H1 (cell line): ENCODE measurements at regions not wholly inside any gene's neighbourhood (a gene's known extent, or its start where the extent isn't known, plus 50 kb on each side); places are given as distances from the start of the nearest gene placed in this dataset.

Experiments used
- CTCF ChIA-PET: fragments of 300-600 bp; sonication (Branson Sonifier 250); formaldehyde crosslinking; loops from one replicate; lab custom pipeline; 2021; ENCODE audit not compliant: partially characterized antibody; lab: Charles Lee
- POLR2A ChIA-PET: fragments of 300-600 bp; sonication (Branson Sonifier 250); formaldehyde crosslinking; loops from one replicate; lab custom pipeline; 2021; ENCODE audit warnings: inconsistent platforms; ENCODE audit not compliant: partially characterized antibody; lab: Charles Lee
- DNase-seq, 2 experiments: peaks; one replicate each; pipeline versions ENCODE4 v3.0.0 to v3.0.0-alpha.2; 2010 to 2022; ENCODE audit warnings: low spot score in 2 of 2, low read depth in 1 of 2, mixed read lengths in 1 of 2
- FAIRE-seq: peaks from 2 replicates; lab custom pipeline; 2011; peaks lifted over from hg19 to GRCh38; lab: Jason Lieb, UNC
- H2AFZ ChIP-seq: 2 replicates; pipeline ENCODE4 v1.8.1; 2012; ENCODE audit warnings: low read length, inconsistent platforms
- H2AK5ac ChIP-seq: 2 replicates; pipeline ENCODE4 v1.6.1; 2013; ENCODE audit warnings: low read depth, low read length
- H2BK120ac ChIP-seq: replicated peaks from 2 replicates; pipeline ENCODE3; 2013; ENCODE audit warnings: low read depth, low read length, inconsistent platforms
- H2BK12ac ChIP-seq: 2 replicates; pipeline ENCODE4 v1.6.1; 2013; ENCODE audit warnings: low read depth, low read length
- H2BK15ac ChIP-seq: 2 replicates; pipeline ENCODE4 v1.6.1; 2013; ENCODE audit warnings: low read length
- H2BK20ac ChIP-seq: 2 replicates; pipeline ENCODE4 v1.6.1; 2013; ENCODE audit warnings: low read length
- H2BK5ac ChIP-seq: 2 replicates; pipeline ENCODE4 v1.6.1; 2013; ENCODE audit warnings: low read depth, low read length
- H3K14ac ChIP-seq: 2 replicates; pipeline ENCODE4 v1.6.1; 2013; ENCODE audit warnings: inconsistent platforms; ENCODE audit not compliant: insufficient read length
- H3K18ac ChIP-seq: 2 replicates; pipeline ENCODE4 v1.6.1; 2013; ENCODE audit warnings: low read length; ENCODE audit errors: extremely low read depth
- H3K23ac ChIP-seq: 2 replicates; pipeline ENCODE4 v1.6.1; 2013; ENCODE audit warnings: inconsistent platforms; ENCODE audit not compliant: insufficient read length
- H3K23me2 ChIP-seq: 2 replicates; pipeline ENCODE4 v1.6.1; 2013; ENCODE audit warnings: low read depth, low read length
- H3K27ac ChIP-seq: 2 replicates; pipeline ENCODE4 v1.6.1; 2011; ENCODE audit warnings: low read depth, low read length, inconsistent platforms
- H3K27me3 ChIP-seq, 4 experiments: replicated peaks in 1 of 4; 1 replicate in 1 of 4; 2 replicates in 3 of 4; pipeline versions ENCODE4 v1.6.1 to v1.8.1; 2011 to 2013; ENCODE audit warnings: low read length in 3 of 4, mild to moderate bottlenecking in 3 of 4, inconsistent platforms in 2 of 4, mixed read lengths in 2 of 4, moderate library complexity in 1 of 4; ENCODE audit not compliant: control insufficient read depth in 3 of 4, insufficient read depth in 3 of 4; ENCODE audit errors: extremely low read depth in 1 of 4
- H3K36me3 ChIP-seq, 4 experiments: 2 replicates each; pipeline versions ENCODE4 v1.6.1 to v1.8.1; 2011 to 2013; ENCODE audit warnings: mild to moderate bottlenecking in 4 of 4, low read length in 3 of 4, moderate library complexity in 2 of 4, control low read depth in 1 of 4, inconsistent platforms in 1 of 4; ENCODE audit not compliant: insufficient read depth in 4 of 4, control insufficient read depth in 2 of 4
- H3K4ac ChIP-seq: replicated peaks from 2 replicates; pipeline ENCODE3; 2013; ENCODE audit warnings: low read length, low read depth, mixed read lengths, inconsistent platforms; ENCODE audit not compliant: insufficient read length
- H3K4me1 ChIP-seq, 4 experiments: replicated peaks in 1 of 4; 1 replicate in 1 of 4; 2 replicates in 3 of 4; pipeline versions ENCODE4 v1.6.1 to v1.8.1; 2011 to 2013; ENCODE audit warnings: low read length in 3 of 4, inconsistent platforms in 2 of 4, mixed read lengths in 1 of 4; ENCODE audit not compliant: insufficient read depth in 4 of 4, control insufficient read depth in 3 of 4
- H3K4me2 ChIP-seq, 2 experiments: 2 replicates each; pipeline versions ENCODE4 v1.6.1 to v1.8.1; 2011 to 2013; ENCODE audit warnings: low read depth in 2 of 2, low read length in 2 of 2, control low read depth in 1 of 2, inconsistent platforms in 1 of 2, mild to moderate bottlenecking in 1 of 2; ENCODE audit not compliant: insufficient read depth in 1 of 2
- H3K4me3 ChIP-seq, 4 experiments: fragments of 200-600, 300-600 bp in 1 of 4; sonication (generic), shearing (Covaris generic), sonication (Bioruptor Twin) in 1 of 4; 2 replicates each; pipeline versions ENCODE4 v1.5.1 to v1.8.1; 2011 to 2016; ENCODE audit warnings: low read length in 4 of 4, low read depth in 3 of 4, control low read depth in 2 of 4, inconsistent platforms in 2 of 4, mild to moderate bottlenecking in 2 of 4, mixed read lengths in 1 of 4, moderate library complexity in 1 of 4; ENCODE audit not compliant: insufficient read depth in 2 of 4; ENCODE audit errors: extremely low read depth in 1 of 4
- H3K56ac ChIP-seq: replicated peaks from 2 replicates; pipeline ENCODE3; 2013; ENCODE audit warnings: low read depth, mild to moderate bottlenecking, mixed read lengths, low read length, inconsistent platforms; ENCODE audit not compliant: insufficient read length
- H3K79me1 ChIP-seq: 2 replicates; pipeline ENCODE4 v1.6.1; 2013; ENCODE audit warnings: low read depth, low read length, control low read depth
- H3K79me2 ChIP-seq, 2 experiments: 2 replicates each; pipeline versions ENCODE4 v1.6.1 to v1.8.1; 2012 to 2013; ENCODE audit warnings: low read length in 2 of 2, mild to moderate bottlenecking in 2 of 2, inconsistent platforms in 1 of 2; ENCODE audit not compliant: insufficient read depth in 2 of 2, control insufficient read depth in 1 of 2
- H3K9ac ChIP-seq, 4 experiments: replicated peaks in 1 of 4; 1 replicate in 1 of 4; 2 replicates in 3 of 4; pipeline versions ENCODE4 v1.6.1 to v1.8.1; 2011 to 2013; ENCODE audit warnings: low read depth in 3 of 4, low read length in 3 of 4, control low read depth in 2 of 4, mild to moderate bottlenecking in 2 of 4, moderate library complexity in 2 of 4, inconsistent platforms in 1 of 4; ENCODE audit errors: extremely low read depth in 1 of 4
- H3K9me3 ChIP-seq, 2 experiments: 2 replicates each; pipeline versions ENCODE4 v1.6.1 to v1.8.1; 2012 to 2013; ENCODE audit warnings: mild to moderate bottlenecking in 2 of 2, moderate library complexity in 2 of 2, control low read depth in 1 of 2, inconsistent platforms in 1 of 2, low read depth in 1 of 2, low read length in 1 of 2, mixed read lengths in 1 of 2; ENCODE audit not compliant: insufficient read depth in 2 of 2
- H4K20me1 ChIP-seq, 2 experiments: replicated peaks in 1 of 2; 2 replicates each; pipeline versions ENCODE3 to v1.8.1; 2011 to 2013; ENCODE audit warnings: inconsistent platforms in 2 of 2, low read length in 2 of 2, mild to moderate bottlenecking in 1 of 2; ENCODE audit not compliant: insufficient read depth in 2 of 2, control insufficient read depth in 1 of 2
- H4K5ac ChIP-seq: 2 replicates; pipeline ENCODE4 v1.6.1; 2013; ENCODE audit warnings: low read length, low read depth, mixed read lengths, inconsistent platforms; ENCODE audit not compliant: insufficient read length
- H4K8ac ChIP-seq: 2 replicates; pipeline ENCODE4 v1.8.0; 2013; ENCODE audit warnings: mild to moderate bottlenecking, moderate library complexity, low read length, inconsistent platforms; ENCODE audit not compliant: insufficient read depth; ENCODE audit errors: extremely low read depth
- H4K91ac ChIP-seq: replicated peaks from 2 replicates; pipeline ENCODE3; 2013; ENCODE audit warnings: low read length, mixed read lengths, inconsistent platforms; ENCODE audit not compliant: insufficient read length
- BCL11A ChIP-seq, 2 experiments: IDR thresholded peaks; one replicate each; pipeline ENCODE4 v1.6.1; 2011; ENCODE audit warnings: low read depth in 2 of 2, low read length in 2 of 2, mild to moderate bottlenecking in 2 of 2
- CEBPB ChIP-seq: IDR thresholded peaks from 2 replicates; pipeline ENCODE4 v1.6.1; 2012; ENCODE audit warnings: low read depth, low read length
- JUND ChIP-seq: IDR thresholded peaks from 2 replicates; pipeline ENCODE4 v1.6.1; 2011; ENCODE audit warnings: mild to moderate bottlenecking, improper control_type of control experiment, low read length
- RAD21 ChIP-seq, 2 experiments: IDR thresholded peaks in 1 of 2; conservative IDR thresholded peaks in 1 of 2; 2 replicates each; pipeline ENCODE4 v1.6.1; 2011; ENCODE audit warnings: low read depth in 2 of 2, low read length in 2 of 2, improper control_type of control experiment in 1 of 2, inconsistent platforms in 1 of 2, mild to moderate bottlenecking in 1 of 2, moderate library complexity in 1 of 2
- RXRA ChIP-seq: IDR thresholded peaks from 2 replicates; pipeline ENCODE4 v1.6.1; 2011; ENCODE audit warnings: low read depth, mild to moderate bottlenecking, low read length, moderate library complexity; ENCODE audit not compliant: insufficient read depth
- WGBS, 2 experiments: shearing (Covaris generic) in 1 of 2; methylation state at CpG; one replicate each; pipeline versions ENCODE4 v1.1.6 to v1.1.7; 2013 to 2015; ENCODE audit warnings: low lambda C conversion rate in 2 of 2, mixed read lengths in 2 of 2, inconsistent platforms in 1 of 2, low coverage in 1 of 2, missing lambda C conversion rate in 1 of 2; ENCODE audit not compliant: insufficient replicate concordance in 2 of 2, insufficient coverage in 1 of 2, insufficient read length in 1 of 2; ENCODE audit errors: extremely low coverage in 1 of 2, missing lambda C conversion rate in 1 of 2; 5-methylcytosine and 5-hydroxymethylcytosine counted together
- TF ChIP-seq, protein P1 (sequence below), 3 experiments: IDR thresholded peaks; 1 replicate in 2 of 3; 2 replicates in 1 of 3; pipeline versions ENCODE4 v1.5.1 to v1.6.1; 2011; ENCODE audit warnings: low read length in 3 of 3, mild to moderate bottlenecking in 3 of 3, inconsistent platforms in 2 of 3, low read depth in 1 of 3, moderate library complexity in 1 of 3; ENCODE audit not compliant: insufficient read depth in 1 of 3; ENCODE audit errors: control extremely low read depth in 1 of 3
- TF ChIP-seq, protein P2 (sequence below): IDR thresholded peaks from 2 replicates; pipeline ENCODE4 v1.6.1; 2011; ENCODE audit warnings: low read length, improper control_type of control experiment

- no peak overlapping the region for H3K4ac ChIP-seq
- DNase-seq (peak; percentile 43 to 47), FAIRE-seq (peak; percentile 93)
- H3K36me3 ChIP-seq, result no peaks in the 10 kb centered on the region
- H4K5ac ChIP-seq, result peak overlapping the region; percentile 30
- no peak overlapping the region for H2AK5ac ChIP-seq
- no peak overlapping the region for H4K91ac ChIP-seq
- H3K27ac ChIP-seq, result no peak overlapping the region
- no peak overlapping the region for H4K8ac ChIP-seq
- no peak overlapping the region for H2BK12ac ChIP-seq
- H2BK15ac ChIP-seq, result no peak overlapping the region
- H3K9me3 ChIP-seq, result no peaks in the 10 kb centered on the region
- H3K18ac ChIP-seq, result no peak overlapping the region
- H3K23ac ChIP-seq, result no peak overlapping the region
- no peaks in the 10 kb centered on the region for H4K20me1 ChIP-seq
- H3K14ac ChIP-seq, result no peak overlapping the region
- no peaks in the 10 kb centered on the region for H3K4me1 ChIP-seq
- H3K27me3 ChIP-seq, result no peaks in the 10 kb centered on the region
- H2AFZ ChIP-seq, result peak overlapping the region; percentile 81
- H2BK120ac ChIP-seq, result no peak overlapping the region
- H3K23me2 ChIP-seq, result no peaks in the 10 kb centered on the region
- H3K9ac ChIP-seq, result no peak overlapping the region
- no peaks in the 10 kb centered on the region for H3K79me1 ChIP-seq
- no peaks in the 10 kb centered on the region for H3K79me2 ChIP-seq
- ChIA-PET POLR2A (no interaction called here), CTCF (interaction anchor here (0.6 to 4.6 kb wide), 58 partner anchors 9 to 1121 kb away, joined by 3 to 32 read pairs (median 4); no protein-coding TSS in a partner anchor)
- H2BK20ac ChIP-seq, result peak overlapping the region; percentile 5; the same call in 1 of the 2 replicates
- WGBS, 2 experiments, result 100% methylated on average over 1 of the region's 1 CpG; no CpG with 5 or more reads in 1 of the 2 experiments
- H3K4me3 ChIP-seq, result no peak overlapping the region
- TF ChIP-seq RXRA (no peak), RAD21 (IDR thresholded peaks at IDR 0.05 in 1 of 2, conservative IDR thresholded peaks at IDR 0.05 in 1 of 2; ENCODE audit: low read depth in 2 of 2, low read length in 2 of 2) (peak; percentile 97), BCL11A (IDR thresholded peaks at IDR 0.05; ENCODE audit: low read depth in 2 of 2, low read length in 2 of 2) (no peak), JUND (no peak), CEBPB (peak; percentile 49; the same call in 1 of the 2 replicates)
- TF ChIP-seq, protein P1, sequence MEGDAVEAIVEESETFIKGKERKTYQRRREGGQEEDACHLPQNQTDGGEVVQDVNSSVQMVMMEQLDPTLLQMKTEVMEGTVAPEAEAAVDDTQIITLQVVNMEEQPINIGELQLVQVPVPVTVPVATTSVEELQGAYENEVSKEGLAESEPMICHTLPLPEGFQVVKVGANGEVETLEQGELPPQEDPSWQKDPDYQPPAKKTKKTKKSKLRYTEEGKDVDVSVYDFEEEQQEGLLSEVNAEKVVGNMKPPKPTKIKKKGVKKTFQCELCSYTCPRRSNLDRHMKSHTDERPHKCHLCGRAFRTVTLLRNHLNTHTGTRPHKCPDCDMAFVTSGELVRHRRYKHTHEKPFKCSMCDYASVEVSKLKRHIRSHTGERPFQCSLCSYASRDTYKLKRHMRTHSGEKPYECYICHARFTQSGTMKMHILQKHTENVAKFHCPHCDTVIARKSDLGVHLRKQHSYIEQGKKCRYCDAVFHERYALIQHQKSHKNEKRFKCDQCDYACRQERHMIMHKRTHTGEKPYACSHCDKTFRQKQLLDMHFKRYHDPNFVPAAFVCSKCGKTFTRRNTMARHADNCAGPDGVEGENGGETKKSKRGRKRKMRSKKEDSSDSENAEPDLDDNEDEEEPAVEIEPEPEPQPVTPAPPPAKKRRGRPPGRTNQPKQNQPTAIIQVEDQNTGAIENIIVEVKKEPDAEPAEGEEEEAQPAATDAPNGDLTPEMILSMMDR (IDR thresholded peaks at IDR 0.05; ENCODE audit: control extremely low read depth in 1 of 3, insufficient read depth in 1 of 3, low read depth in 1 of 3, low read length in 3 of 3), result peak in 2 of 3 experiments; percentile 77 to 84; a peak in 3 of 4 replicates
- TF ChIP-seq, protein P2, sequence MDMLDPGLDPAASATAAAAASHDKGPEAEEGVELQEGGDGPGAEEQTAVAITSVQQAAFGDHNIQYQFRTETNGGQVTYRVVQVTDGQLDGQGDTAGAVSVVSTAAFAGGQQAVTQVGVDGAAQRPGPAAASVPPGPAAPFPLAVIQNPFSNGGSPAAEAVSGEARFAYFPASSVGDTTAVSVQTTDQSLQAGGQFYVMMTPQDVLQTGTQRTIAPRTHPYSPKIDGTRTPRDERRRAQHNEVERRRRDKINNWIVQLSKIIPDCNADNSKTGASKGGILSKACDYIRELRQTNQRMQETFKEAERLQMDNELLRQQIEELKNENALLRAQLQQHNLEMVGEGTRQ, result no peak
- H2BK5ac ChIP-seq, result no peak overlapping the region
- no peak overlapping the region for H3K56ac ChIP-seq
- H3K4me2 ChIP-seq, result no peak overlapping the region
Measured at GRCh38 chr4:137819964-137820383, 287.7 kb upstream of the PCDH18 start.
